Vagina (tissue), 2 donors: ENCODE measurements at regions not wholly inside any gene's neighbourhood (a gene's known extent, or its start where the extent isn't known, plus 50 kb on each side); places are given as distances from the start of the nearest gene placed in this dataset.

Experiments
- DNase-seq, 2 donors: peaks; one replicate each; pipeline ENCODE4 v3.0.0-alpha.2; 2017; ENCODE audit errors: extremely low spot score in 2 of 2
- H3K27ac ChIP-seq: fragments of 200-600 bp; sonication (generic); one replicate; pipeline ENCODE4 v1.5.1; 2019
- H3K27me3 ChIP-seq: fragments of 200-600 bp; sonication (generic); one replicate; pipeline ENCODE4 v1.5.1; 2019
- H3K36me3 ChIP-seq, 2 donors: fragments of 200-600 bp; sonication (generic); one replicate each; pipeline ENCODE4 v1.5.1; 2017 to 2019
- H3K4me1 ChIP-seq: fragments of 200-600 bp; sonication (generic); one replicate; pipeline ENCODE4 v1.5.1; 2019
- H3K4me3 ChIP-seq, 2 donors: fragments of 200-600 bp; sonication (generic); 1 replicate in 1 of 2; 2 replicates in 1 of 2; pipeline ENCODE4 v1.5.1; 2016 to 2019
- H3K9me3 ChIP-seq: fragments of 200-600 bp; sonication (generic); one replicate; pipeline ENCODE4 v1.5.1; 2019
- CTCF ChIP-seq, 3 experiments: fragments of 450-650 bp in 2 of 3; fragments of 200-600 bp in 1 of 3; sonication (generic) in 1 of 3; IDR thresholded peaks; one replicate each; pipeline ENCODE4 v1.5.1; 2017 to 2019; ENCODE audit warnings: antibody characterized with exemption in 3 of 3, mild to moderate bottlenecking in 2 of 3, moderate library complexity in 2 of 3
- POLR2A ChIP-seq, 2 donors: fragments of 450-650 bp; IDR thresholded peaks; one replicate each; pipeline ENCODE4 v1.6.1; 2017; ENCODE audit warnings: antibody characterized with exemption in 2 of 2, mild to moderate bottlenecking in 2 of 2, moderate library complexity in 2 of 2
- POLR2AphosphoS5 ChIP-seq, 2 donors: sonication (generic); formaldehyde crosslinking; IDR thresholded peaks; one replicate each; pipeline ENCODE4 v1.9.0; 2017; ENCODE audit warnings: antibody characterized with exemption in 2 of 2, mild to moderate bottlenecking in 2 of 2, low read depth in 1 of 2; ENCODE audit not compliant: insufficient read depth in 1 of 2
- intact Hi-C: fragments of 100-400 bp; cut with DNase I; formaldehyde crosslinking; loops from one replicate; pipeline ENCODE4 v1.15.1; 2023

DNA sequence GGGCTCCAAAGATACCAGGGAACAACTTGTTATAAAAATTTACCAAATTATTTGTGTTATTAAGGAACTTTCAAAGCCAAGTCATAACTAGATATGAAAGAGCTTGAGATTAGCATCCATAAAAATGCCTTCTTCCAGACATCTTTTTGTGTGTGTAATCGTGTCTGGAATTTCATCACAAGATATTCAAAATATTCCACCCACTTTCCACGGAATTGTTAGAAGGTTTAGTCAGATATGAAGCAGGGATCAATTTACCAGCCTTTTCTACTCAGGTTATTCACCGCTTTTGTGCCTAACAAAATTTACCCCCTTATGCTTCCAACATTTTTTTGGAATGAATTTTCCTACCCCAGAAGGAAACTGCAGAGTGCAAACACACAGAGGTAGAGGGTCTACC, 130.2 kb upstream of the ACVR2A start:
- TF ChIP-seq POLR2A (IDR thresholded peaks at IDR 0.05) (no peak), POLR2AphosphoS5 (IDR thresholded peaks at IDR 0.05; ENCODE audit: insufficient read depth in 1 of 2, low read depth in 1 of 2) (no peak), CTCF (IDR thresholded peaks at IDR 0.05) (no peak)
- no peaks in the 10 kb centered on the region for H3K27me3 ChIP-seq
- no peaks in the 10 kb centered on the region for H3K4me1 ChIP-seq
- intact Hi-C loops, result no loop called here
- no peaks in the 10 kb centered on the region for H3K36me3 ChIP-seq
- no peaks in the 10 kb centered on the region for H3K9me3 ChIP-seq
- H3K4me3 ChIP-seq, result no peak overlapping the region
- no peak for DNase-seq
- no peak overlapping the region for H3K27ac ChIP-seq

DNA sequence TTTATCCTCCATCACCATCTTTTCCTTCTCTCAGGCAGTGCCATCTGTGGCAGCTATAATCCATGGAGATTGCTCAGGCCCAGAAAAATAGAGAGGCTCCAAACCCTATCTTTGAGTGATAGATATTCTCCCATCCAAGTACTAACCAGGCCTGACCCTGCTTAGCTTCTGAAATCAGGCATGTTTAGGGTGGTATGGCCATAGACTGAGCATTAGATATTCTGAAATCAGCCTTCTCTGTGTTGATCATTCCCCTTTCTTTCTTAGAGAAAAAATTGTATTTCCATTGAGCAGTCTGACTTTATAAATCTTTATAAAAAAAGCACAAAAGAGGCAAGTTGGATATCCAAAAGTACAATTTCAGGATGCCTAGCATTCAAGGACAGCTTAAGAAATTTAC, 131.5 kb upstream of the ACVR2A start:
- Histone ChIP-seq H3K36me3 (no peaks in the 10 kb centered on the region), H3K4me3 (no peak overlapping the region), H3K4me1 (no peaks in the 10 kb centered on the region), H3K27me3 (no peaks in the 10 kb centered on the region), H3K9me3 (no peaks in the 10 kb centered on the region), H3K27ac (no peak overlapping the region)
- TF ChIP-seq POLR2A (IDR thresholded peaks at IDR 0.05) (no peak), POLR2AphosphoS5 (IDR thresholded peaks at IDR 0.05; ENCODE audit: insufficient read depth in 1 of 2, low read depth in 1 of 2) (no peak), CTCF (IDR thresholded peaks at IDR 0.05) (no peak)
- no peak for DNase-seq
- intact Hi-C loops, result no loop called here

- intact Hi-C loops, result no loop called here
- no peak for DNase-seq
- no peaks in the 10 kb centered on the region for H3K4me1 ChIP-seq
- no peak for TF ChIP-seq POLR2AphosphoS5 (IDR thresholded peaks at IDR 0.05; ENCODE audit: insufficient read depth in 1 of 2, low read depth in 1 of 2)
- no peak for TF ChIP-seq POLR2A (IDR thresholded peaks at IDR 0.05)
- no peak for TF ChIP-seq CTCF (IDR thresholded peaks at IDR 0.05)
- no peaks in the 10 kb centered on the region for H3K9me3 ChIP-seq
- no peaks in the 10 kb centered on the region for H3K27me3 ChIP-seq
- H3K4me3 ChIP-seq, result no peak overlapping the region
- no peaks in the 10 kb centered on the region for H3K36me3 ChIP-seq
- H3K27ac ChIP-seq, result no peak overlapping the region
Measured at GRCh38 chr2:147712051-147712450, 132.8 kb upstream of the ACVR2A start.

DNA sequence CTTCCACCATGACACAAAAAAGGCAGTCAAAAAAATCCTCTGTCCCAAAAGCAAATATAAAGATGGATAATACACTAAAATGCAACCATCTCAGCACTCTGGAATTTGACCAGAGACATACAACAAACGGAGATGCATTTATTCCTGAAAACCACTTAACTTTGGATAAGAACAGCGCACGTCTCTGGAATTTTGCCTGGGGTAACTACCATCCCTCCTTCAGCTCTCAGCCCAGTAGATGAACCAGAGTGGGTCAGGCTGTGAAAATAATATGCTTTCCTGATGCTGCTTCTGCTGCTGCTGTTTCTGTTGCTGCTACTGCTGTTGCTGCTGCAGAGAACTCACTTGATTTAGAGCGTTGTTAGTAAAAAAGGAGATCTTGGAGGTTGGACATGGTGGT, 133.8 kb upstream of the ACVR2A start:
- no peak for TF ChIP-seq POLR2A (IDR thresholded peaks at IDR 0.05)
- no peak for TF ChIP-seq CTCF (IDR thresholded peaks at IDR 0.05)
- no peak for TF ChIP-seq POLR2AphosphoS5 (IDR thresholded peaks at IDR 0.05; ENCODE audit: insufficient read depth in 1 of 2, low read depth in 1 of 2)
- no peaks in the 10 kb centered on the region for H3K36me3 ChIP-seq
- intact Hi-C loops, result no loop called here
- no peak overlapping the region for H3K27ac ChIP-seq
- H3K27me3 ChIP-seq, result no peaks in the 10 kb centered on the region
- H3K4me1 ChIP-seq, result no peaks in the 10 kb centered on the region
- H3K9me3 ChIP-seq, result no peaks in the 10 kb centered on the region
- no peak overlapping the region for H3K4me3 ChIP-seq
- DNase-seq, result no peak

DNA sequence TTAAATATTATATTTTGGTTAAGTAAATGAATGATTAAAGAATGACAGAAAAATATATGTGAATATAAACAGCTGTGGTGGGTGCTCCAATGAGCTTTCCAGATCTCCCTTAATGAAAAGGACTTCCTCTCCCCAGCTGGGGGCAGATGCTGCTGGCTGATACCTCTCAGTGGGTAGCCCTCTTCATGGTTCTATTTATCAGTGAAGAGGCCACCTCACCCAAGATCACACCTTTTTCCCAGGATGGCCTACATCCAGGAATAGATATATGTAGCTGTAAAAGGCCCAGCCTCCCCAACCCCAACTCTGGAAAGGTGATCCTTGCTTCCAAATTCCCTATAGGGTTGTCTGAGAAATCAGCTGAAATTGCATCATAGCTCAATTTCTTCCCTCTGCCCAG, 135.2 kb upstream of the ACVR2A start:
- no peak for DNase-seq
- Histone ChIP-seq H3K27ac (no peak overlapping the region), H3K36me3 (no peaks in the 10 kb centered on the region), H3K4me1 (no peaks in the 10 kb centered on the region), H3K27me3 (no peaks in the 10 kb centered on the region), H3K4me3 (no peak overlapping the region), H3K9me3 (no peaks in the 10 kb centered on the region)
- intact Hi-C loops, result no loop called here
- no peak for TF ChIP-seq POLR2AphosphoS5 (IDR thresholded peaks at IDR 0.05; ENCODE audit: insufficient read depth in 1 of 2, low read depth in 1 of 2)
- no peak for TF ChIP-seq CTCF (IDR thresholded peaks at IDR 0.05)
- no peak for TF ChIP-seq POLR2A (IDR thresholded peaks at IDR 0.05)
